ENCODE measurements at regions not wholly inside any gene's neighbourhood (a gene's known extent, or its start where the extent isn't known, plus 50 kb on each side); places are given as distances from the start of the nearest gene placed in this dataset.
"Not testable (repeated sequence)": the region's sequence is repeated elsewhere in the genome, so short reads cannot be mapped to it uniquely, and the experiment has no call there.

DNA sequence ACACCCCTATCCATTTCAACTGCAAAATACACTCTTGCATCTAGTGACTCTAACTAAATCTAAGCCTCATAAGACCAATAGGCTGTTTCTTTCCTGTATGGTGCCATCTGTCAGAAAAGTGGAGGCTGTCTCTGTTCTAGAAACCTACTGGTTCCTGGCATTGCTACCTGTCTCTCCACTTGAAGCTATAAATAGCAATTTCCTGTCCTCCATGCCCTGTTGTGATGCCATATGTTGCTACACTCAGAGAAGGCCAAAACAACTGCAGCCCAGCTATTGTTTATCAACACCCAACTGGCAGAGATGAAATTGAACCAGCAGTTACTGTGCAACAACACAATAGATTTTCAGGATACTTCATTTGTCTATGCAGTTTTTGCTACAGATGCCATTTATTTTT is 1355.1 kb upstream of the SLC39A10 start:
- Histone ChIP-seq H3K36me3 (ENCODE audit: control insufficient read depth in 2 of 2, insufficient read depth in 2 of 2, low read length in 1 of 2) (no peaks in the 10 kb centered on the region), H3K27ac (ENCODE audit: low read depth in 1 of 2, low read length in 1 of 2) (no peak overlapping the region), H3K27me3 (ENCODE audit: control insufficient read depth in 2 of 2, insufficient read depth in 1 of 2, low read length in 1 of 2) (no peaks in the 10 kb centered on the region), H3K4me3 (ENCODE audit: low read length in 2 of 2) (no peak overlapping the region), H3K4me1 (ENCODE audit: control insufficient read depth in 2 of 2, insufficient read depth in 2 of 2, low read length in 2 of 2) (no peaks in the 10 kb centered on the region), H3K9me3 (ENCODE audit: control insufficient read depth in 2 of 2, insufficient read depth in 1 of 2, low read length in 1 of 2) (no peaks in the 10 kb centered on the region)
- no peak for DNase-seq (ENCODE audit: low read depth in 6 of 9, low spot score in 9 of 9)

DNA sequence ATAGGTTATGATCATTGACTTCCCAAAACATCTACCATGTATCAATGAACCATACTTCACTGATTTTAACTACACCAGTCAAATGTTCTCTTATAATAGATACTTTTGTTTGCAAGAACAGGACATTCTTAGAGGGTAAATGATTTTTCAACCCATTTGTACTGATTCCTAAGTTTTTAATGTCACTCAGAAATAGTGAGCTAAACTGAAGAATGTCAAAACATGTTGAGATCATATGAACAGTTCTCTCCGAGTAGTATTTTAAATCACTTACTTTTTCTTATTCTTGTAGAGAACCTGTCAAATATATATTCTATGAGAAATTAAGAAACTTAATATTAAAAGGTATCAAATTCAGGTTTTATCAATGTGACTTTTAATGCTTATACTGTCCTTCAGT is 1362.9 kb upstream of the SLC39A10 start:
- DNase-seq (ENCODE audit: low read depth in 6 of 9, low spot score in 9 of 9): no peak
- H3K4me3 ChIP-seq (ENCODE audit: low read length in 2 of 2): no peak overlapping the region
- 98% methylated on average over 1 of the region's 1 CpG for WGBS
- no peaks in the 10 kb centered on the region for H3K9me3 ChIP-seq (ENCODE audit: control insufficient read depth in 2 of 2, insufficient read depth in 1 of 2, low read length in 1 of 2)
- H3K27me3 ChIP-seq (ENCODE audit: control insufficient read depth in 2 of 2, insufficient read depth in 1 of 2, low read length in 1 of 2): no peaks in the 10 kb centered on the region
- no peaks in the 10 kb centered on the region for H3K4me1 ChIP-seq (ENCODE audit: control insufficient read depth in 2 of 2, insufficient read depth in 2 of 2, low read length in 2 of 2)
- no peaks in the 10 kb centered on the region for H3K36me3 ChIP-seq (ENCODE audit: control insufficient read depth in 2 of 2, insufficient read depth in 2 of 2, low read length in 1 of 2)
- no peak overlapping the region for H3K27ac ChIP-seq (ENCODE audit: low read depth in 1 of 2, low read length in 1 of 2)

DNA sequence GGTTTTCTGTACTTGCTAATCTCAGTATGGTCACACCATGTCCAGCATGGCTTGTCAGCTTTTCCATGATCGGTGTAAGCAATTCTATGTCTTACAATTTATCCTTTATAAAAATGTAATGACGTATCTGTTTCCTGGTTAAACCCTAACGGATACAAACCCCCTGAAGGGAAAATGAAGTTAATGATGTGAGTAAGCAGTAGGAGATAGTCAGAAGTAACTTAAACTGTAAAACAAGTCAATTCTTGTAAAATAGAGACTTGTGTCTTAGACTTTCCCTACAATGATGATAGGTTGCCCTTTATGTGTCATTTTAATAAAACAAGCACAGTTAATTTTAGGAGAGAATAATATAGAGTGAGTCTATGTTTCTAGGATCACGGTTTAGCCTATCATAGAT is 1365.9 kb upstream of the SLC39A10 start:
- WGBS: 94% methylated on average over 4 of the region's 4 CpGs
- Histone ChIP-seq H3K27me3 (ENCODE audit: control insufficient read depth in 2 of 2, insufficient read depth in 1 of 2, low read length in 1 of 2) (no peaks in the 10 kb centered on the region), H3K27ac (ENCODE audit: low read depth in 1 of 2, low read length in 1 of 2) (no peak overlapping the region), H3K4me3 (ENCODE audit: low read length in 2 of 2) (no peak overlapping the region), H3K9me3 (ENCODE audit: control insufficient read depth in 2 of 2, insufficient read depth in 1 of 2, low read length in 1 of 2) (no peaks in the 10 kb centered on the region), H3K4me1 (ENCODE audit: control insufficient read depth in 2 of 2, insufficient read depth in 2 of 2, low read length in 2 of 2) (no peaks in the 10 kb centered on the region), H3K36me3 (ENCODE audit: control insufficient read depth in 2 of 2, insufficient read depth in 2 of 2, low read length in 1 of 2) (no peaks in the 10 kb centered on the region)
- DNase-seq (ENCODE audit: low read depth in 6 of 9, low spot score in 9 of 9): no peak

DNA sequence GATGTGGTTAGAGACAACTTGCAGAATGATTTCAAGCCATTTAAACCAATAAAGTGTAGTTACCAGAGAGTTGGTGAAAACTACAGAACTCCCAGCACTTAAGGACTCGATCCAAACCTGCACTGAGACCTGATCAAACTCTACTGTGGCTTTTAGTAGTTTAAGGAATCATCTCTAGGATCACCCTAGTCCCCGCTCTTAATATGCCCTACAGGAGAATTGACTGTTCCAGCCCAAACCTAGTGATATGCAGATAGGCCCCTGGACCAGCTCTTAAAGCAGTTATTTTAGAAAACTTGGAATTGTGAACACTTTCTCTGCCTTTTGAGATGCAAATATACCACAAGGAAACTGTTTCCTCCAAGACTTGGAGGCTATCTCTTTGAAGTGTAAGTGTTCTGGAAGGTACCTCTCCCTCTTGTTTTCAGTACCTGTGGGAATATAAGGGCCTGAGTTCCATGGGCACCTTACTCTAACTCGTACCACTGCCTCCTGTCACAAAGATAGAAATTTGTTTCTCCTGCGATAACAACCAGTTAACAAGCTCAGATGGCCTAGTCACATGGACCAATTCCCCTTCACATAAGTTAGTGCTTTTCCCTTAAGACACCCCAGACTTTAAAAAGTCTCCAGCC is 1367.2 kb upstream of the SLC39A10 start:
- no peaks in the 10 kb centered on the region for H3K27me3 ChIP-seq (ENCODE audit: control insufficient read depth in 2 of 2, insufficient read depth in 1 of 2, low read length in 1 of 2)
- no peak overlapping the region for H3K27ac ChIP-seq (ENCODE audit: low read depth in 1 of 2, low read length in 1 of 2)
- 91% methylated on average over 4 of the region's 4 CpGs for WGBS
- no peaks in the 10 kb centered on the region for H3K4me1 ChIP-seq (ENCODE audit: control insufficient read depth in 2 of 2, insufficient read depth in 2 of 2, low read length in 2 of 2)
- no peak for DNase-seq (ENCODE audit: low read depth in 6 of 9, low spot score in 9 of 9)
- H3K36me3 ChIP-seq (ENCODE audit: control insufficient read depth in 2 of 2, insufficient read depth in 2 of 2, low read length in 1 of 2): no peaks in the 10 kb centered on the region
- no peaks in the 10 kb centered on the region for H3K9me3 ChIP-seq (ENCODE audit: control insufficient read depth in 2 of 2, insufficient read depth in 1 of 2, low read length in 1 of 2)
- H3K4me3 ChIP-seq (ENCODE audit: low read length in 2 of 2): no peak overlapping the region

DNA sequence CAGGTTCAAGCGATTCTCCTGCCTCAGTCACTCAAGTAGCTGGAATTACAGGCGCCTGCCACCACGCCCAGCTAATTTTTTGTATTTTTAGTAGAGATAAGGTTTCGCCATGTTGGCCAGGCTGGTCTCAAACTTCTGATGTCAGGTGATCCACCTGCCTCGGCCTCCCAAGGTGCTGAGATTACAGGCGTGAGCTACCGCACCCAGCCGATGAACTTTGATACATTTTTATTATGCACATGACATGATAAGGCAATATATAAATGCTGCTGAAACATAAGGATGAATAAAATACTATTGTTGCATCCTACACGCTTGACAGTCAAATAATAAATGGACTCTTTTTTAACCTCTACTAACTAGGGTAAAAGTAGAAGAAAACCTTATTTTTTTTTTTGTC is 1380.4 kb upstream of the SLC39A10 start:
- H3K36me3 ChIP-seq (ENCODE audit: control insufficient read depth in 2 of 2, insufficient read depth in 2 of 2, low read length in 1 of 2); DNase-seq (ENCODE audit: low read depth in 6 of 9, low spot score in 9 of 9); H3K4me3 ChIP-seq (ENCODE audit: low read length in 2 of 2); H3K27me3 ChIP-seq (ENCODE audit: control insufficient read depth in 2 of 2, insufficient read depth in 1 of 2, low read length in 1 of 2); H3K9me3 ChIP-seq (ENCODE audit: control insufficient read depth in 2 of 2, insufficient read depth in 1 of 2, low read length in 1 of 2); H3K27ac ChIP-seq (ENCODE audit: low read depth in 1 of 2, low read length in 1 of 2); H3K4me1 ChIP-seq (ENCODE audit: control insufficient read depth in 2 of 2, insufficient read depth in 2 of 2, low read length in 2 of 2): not testable (repeated sequence)
- 96% methylated on average over 9 of the region's 9 CpGs for WGBS

DNA sequence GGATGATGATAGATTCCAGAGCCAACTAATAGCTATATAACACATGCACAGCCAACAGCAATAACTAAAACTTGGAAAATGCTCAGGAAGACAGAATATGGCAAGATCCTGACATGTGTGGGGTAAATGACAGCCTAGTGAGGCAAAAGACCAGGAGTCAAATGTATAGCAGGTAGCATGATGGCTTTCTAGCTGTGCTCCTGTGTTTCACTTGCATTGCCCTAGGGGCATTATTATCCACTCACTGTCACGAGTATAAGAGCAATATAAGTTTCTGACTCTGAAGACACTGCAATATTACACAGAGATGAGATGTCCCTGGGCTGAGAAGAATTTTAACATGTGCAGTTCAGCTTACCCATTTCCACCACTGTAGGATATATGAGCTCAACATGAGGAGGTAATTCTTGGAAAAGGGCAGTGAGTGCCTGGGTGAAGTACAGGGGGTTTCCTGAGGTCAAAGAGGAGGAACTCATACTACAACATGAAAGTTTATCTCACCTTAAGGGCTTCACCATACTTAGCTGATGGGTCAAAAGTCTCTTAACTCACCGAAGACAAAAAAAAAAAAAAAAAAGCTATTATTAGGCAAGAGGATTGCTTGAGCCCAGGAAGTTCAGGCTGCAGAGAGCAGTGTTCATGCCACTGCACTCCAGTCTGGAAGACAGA is 1385.6 kb upstream of the SLC39A10 start:
- Histone ChIP-seq H3K4me1 (ENCODE audit: control insufficient read depth in 2 of 2, insufficient read depth in 2 of 2, low read length in 2 of 2) (no peaks in the 10 kb centered on the region), H3K36me3 (ENCODE audit: control insufficient read depth in 2 of 2, insufficient read depth in 2 of 2, low read length in 1 of 2) (no peaks in the 10 kb centered on the region), H3K9me3 (ENCODE audit: control insufficient read depth in 2 of 2, insufficient read depth in 1 of 2, low read length in 1 of 2) (no peaks in the 10 kb centered on the region), H3K27me3 (ENCODE audit: control insufficient read depth in 2 of 2, insufficient read depth in 1 of 2, low read length in 1 of 2) (no peaks in the 10 kb centered on the region), H3K27ac (ENCODE audit: low read depth in 1 of 2, low read length in 1 of 2) (no peak overlapping the region), H3K4me3 (ENCODE audit: low read length in 2 of 2) (no peak overlapping the region)
- WGBS: 88% methylated on average over 2 of the region's 2 CpGs
- DNase-seq (ENCODE audit: low read depth in 6 of 9, low spot score in 9 of 9): no peak

DNA sequence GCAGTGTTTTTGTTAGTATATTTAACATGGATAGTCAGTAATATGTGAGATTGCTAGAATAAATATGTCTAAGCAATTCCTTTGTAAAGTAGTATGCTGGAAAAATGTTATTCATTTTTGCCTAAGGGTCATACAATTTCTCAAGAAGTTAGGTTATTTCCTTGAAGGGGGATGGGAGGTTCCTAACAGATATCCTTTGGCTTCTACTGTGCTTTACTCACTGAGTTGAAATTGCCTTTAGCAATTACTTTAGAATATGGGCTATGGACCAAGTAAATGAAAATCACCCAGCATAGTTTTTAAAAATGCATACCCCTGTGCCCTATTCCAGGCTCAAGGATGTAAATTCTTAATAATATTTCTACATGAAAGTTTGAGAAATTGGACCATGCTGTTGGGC is 1386.4 kb upstream of the SLC39A10 start:
- H3K4me3 ChIP-seq (ENCODE audit: low read length in 2 of 2): no peak overlapping the region

DNA sequence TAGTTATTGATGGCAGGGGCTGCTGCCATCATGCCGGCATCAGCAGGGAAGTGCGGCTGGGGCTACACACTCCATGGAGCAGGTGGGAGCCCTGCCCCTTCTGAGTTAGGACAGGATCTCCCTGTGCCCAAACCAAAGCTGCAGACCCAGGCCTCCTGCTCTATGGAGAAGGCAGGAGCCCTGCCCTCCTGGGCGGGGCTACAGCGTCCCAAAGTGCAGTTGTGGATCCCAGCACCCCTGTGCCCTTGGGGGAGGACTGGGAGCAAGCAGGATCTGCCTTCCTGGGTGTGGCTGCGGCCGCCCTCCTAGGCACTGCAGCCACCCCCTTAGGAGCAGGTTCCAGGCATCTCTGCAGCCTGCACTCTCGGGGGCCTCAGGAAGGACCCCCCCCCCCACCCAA is 1392.4 kb upstream of the SLC39A10 start:
- no peak for DNase-seq (ENCODE audit: low read depth in 6 of 9, low spot score in 9 of 9)
- no peak overlapping the region for H3K27ac ChIP-seq (ENCODE audit: low read depth in 1 of 2, low read length in 1 of 2)
- 98% methylated on average over 7 of the region's 7 CpGs for WGBS
- no peaks in the 10 kb centered on the region for H3K27me3 ChIP-seq (ENCODE audit: control insufficient read depth in 2 of 2, insufficient read depth in 1 of 2, low read length in 1 of 2)
- H3K4me3 ChIP-seq (ENCODE audit: low read length in 2 of 2): no peak overlapping the region
- no peaks in the 10 kb centered on the region for H3K4me1 ChIP-seq (ENCODE audit: control insufficient read depth in 2 of 2, insufficient read depth in 2 of 2, low read length in 2 of 2)
- H3K36me3 ChIP-seq (ENCODE audit: control insufficient read depth in 2 of 2, insufficient read depth in 2 of 2, low read length in 1 of 2): no peaks in the 10 kb centered on the region
- no peaks in the 10 kb centered on the region for H3K9me3 ChIP-seq (ENCODE audit: control insufficient read depth in 2 of 2, insufficient read depth in 1 of 2, low read length in 1 of 2)

More for the DNA sequence above, 1386.4 kb upstream of the SLC39A10 start:
- Histone ChIP-seq H3K4me1 (ENCODE audit: control insufficient read depth in 2 of 2, insufficient read depth in 2 of 2, low read length in 2 of 2) (no peaks in the 10 kb centered on the region), H3K27me3 (ENCODE audit: control insufficient read depth in 2 of 2, insufficient read depth in 1 of 2, low read length in 1 of 2) (no peaks in the 10 kb centered on the region), H3K36me3 (ENCODE audit: control insufficient read depth in 2 of 2, insufficient read depth in 2 of 2, low read length in 1 of 2) (no peaks in the 10 kb centered on the region), H3K27ac (ENCODE audit: low read depth in 1 of 2, low read length in 1 of 2) (no peak overlapping the region), H3K9me3 (ENCODE audit: control insufficient read depth in 2 of 2, insufficient read depth in 1 of 2, low read length in 1 of 2) (no peaks in the 10 kb centered on the region)
- DNase-seq (ENCODE audit: low read depth in 6 of 9, low spot score in 9 of 9): no peak

DNA sequence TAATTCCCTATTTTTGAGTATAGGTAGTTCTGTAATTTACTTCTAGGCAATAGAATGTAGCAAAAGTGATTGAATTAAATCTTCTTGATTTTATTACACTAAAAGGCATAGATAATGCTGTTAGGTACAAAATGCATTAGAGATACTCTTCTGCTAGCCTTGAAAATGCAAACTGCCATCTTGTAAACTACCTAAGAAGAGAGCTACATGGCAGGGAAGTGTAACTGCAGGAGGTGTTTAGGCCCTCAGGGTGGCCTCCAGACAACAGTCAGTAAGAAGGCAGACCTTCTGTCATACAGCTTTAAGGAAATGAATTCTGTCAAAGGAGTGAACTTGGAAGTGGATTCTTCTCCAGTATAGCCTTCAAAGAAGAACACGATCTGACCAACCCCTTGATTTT is 1396.8 kb upstream of the SLC39A10 start:
- DNase-seq (ENCODE audit: low read depth in 6 of 9, low spot score in 9 of 9): no peak
- 98% methylated on average over 1 of the region's 1 CpG for WGBS
- Histone ChIP-seq H3K4me3 (ENCODE audit: low read length in 2 of 2) (no peak overlapping the region), H3K36me3 (ENCODE audit: control insufficient read depth in 2 of 2, insufficient read depth in 2 of 2, low read length in 1 of 2) (no peaks in the 10 kb centered on the region), H3K27me3 (ENCODE audit: control insufficient read depth in 2 of 2, insufficient read depth in 1 of 2, low read length in 1 of 2) (no peaks in the 10 kb centered on the region), H3K27ac (ENCODE audit: low read depth in 1 of 2, low read length in 1 of 2) (no peak overlapping the region), H3K9me3 (ENCODE audit: control insufficient read depth in 2 of 2, insufficient read depth in 1 of 2, low read length in 1 of 2) (peaks cover 0 to under 1% of the 10 kb centered on the region in 2 donors), H3K4me1 (ENCODE audit: control insufficient read depth in 2 of 2, insufficient read depth in 2 of 2, low read length in 2 of 2) (no peaks in the 10 kb centered on the region)

All from thymus (tissue), 11 donors.